Parathyroid adenoma (tissue), 2 donors: ENCODE measurements at regions not wholly inside any gene's neighbourhood (a gene's known extent, or its start where the extent isn't known, plus 50 kb on each side); places are given as distances from the start of the nearest gene placed in this dataset.

Experiments
- H2AFZ ChIP-seq: fragments of 300-600 bp; sonication (generic); one replicate; pipeline ENCODE4 v1.7.0; 2017; ENCODE audit warnings: antibody characterized with exemption, mild to moderate bottlenecking
- H3K27ac ChIP-seq: fragments of 300-600 bp; sonication (generic); one replicate; pipeline ENCODE4 v1.7.0; 2017
- H3K27me3 ChIP-seq: fragments of 300-600 bp; sonication (generic); one replicate; pipeline ENCODE4 v1.7.0; 2017; ENCODE audit warnings: low read length; ENCODE audit not compliant: control insufficient read depth, insufficient read depth
- H3K36me3 ChIP-seq: fragments of 300-600 bp; sonication (generic); one replicate; pipeline ENCODE4 v1.7.0; 2017; ENCODE audit warnings: low read length; ENCODE audit not compliant: control insufficient read depth, insufficient read depth
- H3K4me1 ChIP-seq: fragments of 300-600 bp; sonication (generic); one replicate; pipeline ENCODE4 v1.7.0; 2017; ENCODE audit warnings: control low read depth
- H3K4me2 ChIP-seq: fragments of 300-600 bp; sonication (generic); one replicate; pipeline ENCODE4 v1.7.0; 2017; ENCODE audit warnings: low read length
- H3K4me3 ChIP-seq: fragments of 300-600 bp; sonication (generic); one replicate; pipeline ENCODE4 v1.7.0; 2017; ENCODE audit warnings: low read depth, low read length
- H3K79me2 ChIP-seq: fragments of 300-600 bp; sonication (generic); one replicate; pipeline ENCODE4 v1.7.0; 2017; ENCODE audit warnings: control low read depth
- H3K9ac ChIP-seq: fragments of 300-600 bp; sonication (generic); one replicate; pipeline ENCODE4 v1.7.0; 2017; ENCODE audit warnings: mild to moderate bottlenecking
- H3K9me3 ChIP-seq: fragments of 300-600 bp; sonication (generic); one replicate; pipeline ENCODE4 v1.7.0; 2017; ENCODE audit warnings: low read length; ENCODE audit not compliant: control insufficient read depth
- CTCF ChIP-seq: fragments of 300-600 bp; sonication (generic); IDR thresholded peaks from one replicate; pipeline ENCODE4 v1.7.0; 2017; ENCODE audit warnings: antibody characterized with exemption, mild to moderate bottlenecking
- donor health status: primary hyperparathyroidism.

GRCh38 chr11:122046438-122046837 is 69.6 kb downstream of the BLID start:
- no peaks in the 10 kb centered on the region for H3K4me1 ChIP-seq
- TF ChIP-seq CTCF: no peak
- H3K4me2 ChIP-seq: no peak overlapping the region
- no peaks in the 10 kb centered on the region for H3K27me3 ChIP-seq
- no peaks in the 10 kb centered on the region for H3K36me3 ChIP-seq
- no peak overlapping the region for H3K27ac ChIP-seq
- no peak overlapping the region for H2AFZ ChIP-seq
- no peak overlapping the region for H3K9ac ChIP-seq
- no peaks in the 10 kb centered on the region for H3K79me2 ChIP-seq
- no peaks in the 10 kb centered on the region for H3K9me3 ChIP-seq
- H3K4me3 ChIP-seq: no peak overlapping the region

- Histone ChIP-seq H3K27ac (no peak overlapping the region), H3K9ac (no peak overlapping the region), H3K4me3 (no peak overlapping the region), H3K27me3 (no peaks in the 10 kb centered on the region), H2AFZ (no peak overlapping the region), H3K4me1 (no peaks in the 10 kb centered on the region), H3K79me2 (no peaks in the 10 kb centered on the region), H3K36me3 (no peaks in the 10 kb centered on the region), H3K9me3 (no peaks in the 10 kb centered on the region), H3K4me2 (no peak overlapping the region)
- no peak for TF ChIP-seq CTCF
Observed at GRCh38 chr11:122045181-122045586, 70.8 kb downstream of the BLID start.

GRCh38 chr11:122044086-122044485 is 71.9 kb downstream of the BLID start:
- Histone ChIP-seq H2AFZ (no peak overlapping the region), H3K4me1 (no peaks in the 10 kb centered on the region), H3K27me3 (no peaks in the 10 kb centered on the region), H3K36me3 (no peaks in the 10 kb centered on the region), H3K4me2 (no peak overlapping the region), H3K9me3 (no peaks in the 10 kb centered on the region), H3K27ac (no peak overlapping the region), H3K9ac (no peak overlapping the region), H3K4me3 (no peak overlapping the region), H3K79me2 (no peaks in the 10 kb centered on the region)
- no peak for TF ChIP-seq CTCF

DNA sequence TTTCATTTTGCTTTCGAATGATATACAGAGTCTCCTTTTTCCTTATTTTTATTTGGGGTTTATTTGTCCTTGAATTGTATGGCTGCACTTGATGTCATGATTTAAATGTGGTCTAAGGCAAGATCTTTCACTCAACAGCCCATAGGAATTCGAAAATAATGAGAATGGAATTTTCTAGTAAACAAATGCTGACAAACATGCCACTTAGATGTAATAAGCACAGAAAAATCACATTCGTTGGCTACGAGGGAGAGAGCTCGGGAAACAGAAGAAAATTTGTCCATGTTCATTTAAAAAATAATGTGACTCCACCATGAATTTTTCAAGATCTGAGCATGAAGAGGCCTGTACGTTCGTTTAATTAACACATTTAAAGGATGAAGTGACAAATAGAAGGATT is 73.0 kb downstream of the BLID start:
- H3K9me3 ChIP-seq: no peaks in the 10 kb centered on the region
- no peak overlapping the region for H3K4me2 ChIP-seq
- no peak overlapping the region for H3K4me3 ChIP-seq
- H3K27me3 ChIP-seq: no peaks in the 10 kb centered on the region
- no peak for TF ChIP-seq CTCF
- no peaks in the 10 kb centered on the region for H3K4me1 ChIP-seq
- no peak overlapping the region for H3K9ac ChIP-seq
- H3K36me3 ChIP-seq: no peaks in the 10 kb centered on the region
- H2AFZ ChIP-seq: no peak overlapping the region
- H3K27ac ChIP-seq: no peak overlapping the region
- no peaks in the 10 kb centered on the region for H3K79me2 ChIP-seq

DNA sequence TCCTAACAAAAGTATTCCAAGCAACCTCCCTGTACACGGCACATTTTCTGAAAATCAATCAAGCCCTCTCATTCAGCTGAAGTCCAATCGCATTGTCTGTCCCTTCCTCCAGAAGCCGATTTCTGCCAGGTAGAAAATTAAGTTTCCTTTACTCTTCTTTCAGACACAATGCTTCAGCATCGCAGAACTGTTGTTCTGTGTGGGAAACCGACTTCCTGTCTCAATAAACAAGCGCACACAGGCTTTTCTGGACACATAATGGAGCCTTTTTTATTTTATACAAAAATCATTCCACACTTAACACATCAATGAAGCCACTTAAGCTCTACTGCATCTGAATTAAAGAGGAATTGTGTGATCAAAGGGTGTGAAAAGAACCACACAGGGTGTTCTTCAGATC is 75.6 kb downstream of the BLID start:
- no peak overlapping the region for H3K4me2 ChIP-seq
- TF ChIP-seq CTCF: no peak
- no peaks in the 10 kb centered on the region for H3K9me3 ChIP-seq
- H3K4me3 ChIP-seq: no peak overlapping the region
- no peak overlapping the region for H3K27ac ChIP-seq
- no peaks in the 10 kb centered on the region for H3K4me1 ChIP-seq
- no peak overlapping the region for H2AFZ ChIP-seq
- no peaks in the 10 kb centered on the region for H3K27me3 ChIP-seq
- H3K79me2 ChIP-seq: no peaks in the 10 kb centered on the region
- H3K9ac ChIP-seq: no peak overlapping the region
- H3K36me3 ChIP-seq: no peaks in the 10 kb centered on the region
